Endothelial cell (in vitro differentiated cells): ENCODE measurements at regions not wholly inside any gene's neighbourhood (a gene's known extent, or its start where the extent isn't known, plus 50 kb on each side); places are given as distances from the start of the nearest gene placed in this dataset.

ENCODE experiments used
- DNase-seq: peaks from one replicate; pipeline ENCODE4 v3.0.0; 2021; ENCODE audit warnings: low spot score
- H3K27ac Mint-ChIP-seq: one replicate; pipeline ENCODE4 v1.8.0; 2021; ENCODE audit warnings: mixed read lengths, inconsistent platforms; ENCODE audit not compliant: unreplicated experiment
- H3K27me3 Mint-ChIP-seq: one replicate; pipeline ENCODE4 v1.8.0; 2021; ENCODE audit warnings: mild to moderate bottlenecking, moderate library complexity, mixed read lengths, inconsistent platforms; ENCODE audit not compliant: unreplicated experiment
- H3K36me3 Mint-ChIP-seq: one replicate; pipeline ENCODE4 v1.8.0; 2021; ENCODE audit warnings: mild to moderate bottlenecking, low read depth, mixed read lengths, inconsistent platforms; ENCODE audit not compliant: unreplicated experiment
- H3K4me1 Mint-ChIP-seq: one replicate; pipeline ENCODE4 v1.8.0; 2021; ENCODE audit warnings: mild to moderate bottlenecking, mixed read lengths, inconsistent platforms; ENCODE audit not compliant: unreplicated experiment
- H3K4me3 Mint-ChIP-seq: one replicate; pipeline ENCODE4 v1.8.0; 2021; ENCODE audit warnings: mild to moderate bottlenecking, mixed read lengths, inconsistent platforms; ENCODE audit not compliant: unreplicated experiment
- H3K9me3 Mint-ChIP-seq: one replicate; pipeline ENCODE4 v1.8.0; 2021; ENCODE audit warnings: mixed read lengths, inconsistent platforms; ENCODE audit not compliant: unreplicated experiment
- CTCF ChIP-seq: fragments of 200-600 bp; sonication (generic); IDR thresholded peaks from one replicate; pipeline ENCODE4 v1.5.0; 2021; ENCODE audit warnings: antibody characterized with exemption; ENCODE audit not compliant: unreplicated experiment

- Mint-ChIP-seq H3K4me1 (peaks cover 8% of the 10 kb centered on the region), H3K36me3 (no peaks in the 10 kb centered on the region), H3K4me3 (no peak overlapping the region), H3K27me3 (no peaks in the 10 kb centered on the region), H3K9me3 (no peaks in the 10 kb centered on the region), H3K27ac (no peak overlapping the region)
- no peak for DNase-seq
- no peak for TF ChIP-seq CTCF
Measured at GRCh38 chr18:24678626-24679025, 218.2 kb downstream of the HRH4 start.

GRCh38 chr18:24679062-24679461 lies 218.6 kb downstream of the HRH4 start:
- Mint-ChIP-seq H3K27me3 (no peaks in the 10 kb centered on the region), H3K9me3 (no peaks in the 10 kb centered on the region), H3K4me1 (peaks cover 4% of the 10 kb centered on the region), H3K4me3 (no peak overlapping the region), H3K36me3 (no peaks in the 10 kb centered on the region), H3K27ac (no peak overlapping the region)
- no peak for DNase-seq
- TF ChIP-seq CTCF: no peak

GRCh38 chr18:24683925-24684324 lies 223.5 kb downstream of the HRH4 start:
- no peak for DNase-seq
- Mint-ChIP-seq H3K4me1 (no peaks in the 10 kb centered on the region), H3K27ac (no peak overlapping the region), H3K27me3 (no peaks in the 10 kb centered on the region), H3K36me3 (no peaks in the 10 kb centered on the region), H3K4me3 (no peak overlapping the region), H3K9me3 (no peaks in the 10 kb centered on the region)
- no peak for TF ChIP-seq CTCF

GRCh38 chr18:24685254-24685959 lies 225.0 kb downstream of the HRH4 start:
- no peak for TF ChIP-seq CTCF
- Mint-ChIP-seq H3K4me1 (no peaks in the 10 kb centered on the region), H3K36me3 (no peaks in the 10 kb centered on the region), H3K4me3 (no peak overlapping the region), H3K27me3 (no peaks in the 10 kb centered on the region), H3K27ac (no peak overlapping the region), H3K9me3 (no peaks in the 10 kb centered on the region)
- no peak for DNase-seq

GRCh38 chr18:24695168-24695567 lies 234.7 kb downstream of the HRH4 start:
- TF ChIP-seq CTCF: no peak
- H3K27ac Mint-ChIP-seq: no peak overlapping the region
- no peak for DNase-seq
- H3K9me3 Mint-ChIP-seq: no peaks in the 10 kb centered on the region
- H3K27me3 Mint-ChIP-seq: no peaks in the 10 kb centered on the region
- H3K4me3 Mint-ChIP-seq: no peak overlapping the region
- H3K36me3 Mint-ChIP-seq: peaks cover 4% of the 10 kb centered on the region
- no peaks in the 10 kb centered on the region for H3K4me1 Mint-ChIP-seq
